Esophagus muscularis mucosa (tissue), 3 donors: ENCODE measurements at regions not wholly inside any gene's neighbourhood (a gene's known extent, or its start where the extent isn't known, plus 50 kb on each side); places are given as distances from the start of the nearest gene placed in this dataset.

Source experiments
- POLR2A ChIP-seq: fragments of 450-650 bp; IDR thresholded peaks from one replicate; pipeline ENCODE4 v1.6.1; 2017; ENCODE audit warnings: antibody characterized with exemption, moderate library complexity, mild to moderate bottlenecking, low read depth
- POLR2AphosphoS5 ChIP-seq, 2 donors: sonication (generic); formaldehyde crosslinking; IDR thresholded peaks; one replicate each; pipeline ENCODE4 v1.6.1; 2017; ENCODE audit warnings: antibody characterized with exemption in 2 of 2
- TF ChIP-seq, protein P1 (sequence below), 3 experiments: fragments of 200-600 bp in 2 of 3; fragments of 450-650 bp in 1 of 3; sonication (generic) in 2 of 3; IDR thresholded peaks; one replicate each; pipeline ENCODE4 v1.5.1; 2017 to 2019; ENCODE audit warnings: antibody characterized with exemption in 3 of 3, mild to moderate bottlenecking in 2 of 3, moderate library complexity in 1 of 3

DNA sequence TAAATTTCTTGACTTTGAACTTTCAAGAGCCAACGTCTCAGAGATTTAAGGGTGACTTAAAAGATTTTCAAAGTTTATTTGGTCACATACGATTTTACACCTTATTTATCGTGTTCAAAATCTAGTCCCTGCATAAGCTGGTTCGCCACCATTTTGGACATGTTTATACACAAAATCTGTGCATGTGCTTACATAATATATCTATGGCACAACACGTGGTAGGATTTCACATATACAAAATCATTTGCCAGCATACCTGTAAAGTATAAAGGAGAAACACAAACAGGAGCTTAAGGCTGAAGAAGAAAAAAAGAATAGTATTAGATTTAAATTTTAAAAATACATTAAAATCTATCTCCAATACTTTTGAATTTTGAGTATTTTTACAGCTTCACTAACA lies 190.0 kb upstream of the KYNU start:
- TF ChIP-seq, protein P1, sequence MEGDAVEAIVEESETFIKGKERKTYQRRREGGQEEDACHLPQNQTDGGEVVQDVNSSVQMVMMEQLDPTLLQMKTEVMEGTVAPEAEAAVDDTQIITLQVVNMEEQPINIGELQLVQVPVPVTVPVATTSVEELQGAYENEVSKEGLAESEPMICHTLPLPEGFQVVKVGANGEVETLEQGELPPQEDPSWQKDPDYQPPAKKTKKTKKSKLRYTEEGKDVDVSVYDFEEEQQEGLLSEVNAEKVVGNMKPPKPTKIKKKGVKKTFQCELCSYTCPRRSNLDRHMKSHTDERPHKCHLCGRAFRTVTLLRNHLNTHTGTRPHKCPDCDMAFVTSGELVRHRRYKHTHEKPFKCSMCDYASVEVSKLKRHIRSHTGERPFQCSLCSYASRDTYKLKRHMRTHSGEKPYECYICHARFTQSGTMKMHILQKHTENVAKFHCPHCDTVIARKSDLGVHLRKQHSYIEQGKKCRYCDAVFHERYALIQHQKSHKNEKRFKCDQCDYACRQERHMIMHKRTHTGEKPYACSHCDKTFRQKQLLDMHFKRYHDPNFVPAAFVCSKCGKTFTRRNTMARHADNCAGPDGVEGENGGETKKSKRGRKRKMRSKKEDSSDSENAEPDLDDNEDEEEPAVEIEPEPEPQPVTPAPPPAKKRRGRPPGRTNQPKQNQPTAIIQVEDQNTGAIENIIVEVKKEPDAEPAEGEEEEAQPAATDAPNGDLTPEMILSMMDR (IDR thresholded peaks at IDR 0.05), result no peak
- TF ChIP-seq POLR2A (no peak), POLR2AphosphoS5 (IDR thresholded peaks at IDR 0.05) (no peak)
